ENCODE measurements at regions not wholly inside any gene's neighbourhood (a gene's known extent, or its start where the extent isn't known, plus 50 kb on each side); places are given as distances from the start of the nearest gene placed in this dataset.

GRCh38 chr5:51944500-51945125 is 561.4 kb downstream of the ISL1 start:
- DNase-seq, result no peak

- no peak for DNase-seq
These were observed 575.2 kb downstream of the ISL1 start for GRCh38 chr5:51958473-51958872.

- DNase-seq, result no peak
These were observed 577.4 kb downstream of the ISL1 start for GRCh38 chr5:51960617-51961121.

GRCh38 chr5:51961154-51961562 is 577.9 kb downstream of the ISL1 start:
- no peak for DNase-seq

GRCh38 chr5:51968756-51969155 is 585.5 kb downstream of the ISL1 start:
- DNase-seq, result no peak

- no peak for DNase-seq
These were observed 591.6 kb downstream of the ISL1 start for GRCh38 chr5:51974834-51975233.

- no peak for DNase-seq
These were observed 593.8 kb downstream of the ISL1 start for GRCh38 chr5:51977014-51977413.

GRCh38 chr5:51983161-51983560 is 599.9 kb downstream of the ISL1 start:
- no peak for DNase-seq

- DNase-seq, result no peak
These were observed 603.5 kb downstream of the ISL1 start for GRCh38 chr5:51986733-51987132.

GRCh38 chr5:51987239-51987638 is 604.0 kb downstream of the ISL1 start:
- no peak for DNase-seq

- no peak for DNase-seq
These were observed 604.5 kb downstream of the ISL1 start for GRCh38 chr5:51987669-51988209.

- DNase-seq, result no peak
These were observed 605.4 kb downstream of the ISL1 start for GRCh38 chr5:51988634-51989033.

GRCh38 chr5:51990241-51990640 is 607.0 kb downstream of the ISL1 start:
- DNase-seq, result no peak

- DNase-seq, result no peak
These were observed 607.5 kb downstream of the ISL1 start for GRCh38 chr5:51990661-51991180.

GRCh38 chr5:51991940-51992339 is 608.7 kb downstream of the ISL1 start:
- DNase-seq, result no peak

GRCh38 chr5:51995773-51996306 is 612.6 kb downstream of the ISL1 start:
- no peak for DNase-seq

GRCh38 chr5:51996356-51996861 is 613.2 kb downstream of the ISL1 start:
- DNase-seq, result no peak

GRCh38 chr5:51997500-51997899 is 614.3 kb downstream of the ISL1 start:
- DNase-seq, result no peak

GRCh38 chr5:51997949-51998348 is 614.7 kb downstream of the ISL1 start:
- no peak for DNase-seq

- peak; percentile 10 for DNase-seq
These were observed 624.1 kb downstream of the ISL1 start for GRCh38 chr5:52007230-52007858.

GRCh38 chr5:52010454-52010853 is 627.2 kb downstream of the ISL1 start:
- DNase-seq, result no peak

- DNase-seq, result no peak
These were observed 630.3 kb downstream of the ISL1 start for GRCh38 chr5:52013523-52013922.

- DNase-seq, result no peak
These were observed 632.5 kb downstream of the ISL1 start for GRCh38 chr5:52015760-52016159.
